Stimulated activated CD4-positive, alpha-beta T cell treated with anti-CD3 and anti-CD28 coated beads, Interleukin-4, amount 100 ng/mL, for 48 hours (primary cell): ENCODE measurements at regions not wholly inside any gene's neighbourhood (a gene's known extent, or its start where the extent isn't known, plus 50 kb on each side); places are given as distances from the start of the nearest gene placed in this dataset.
"Not testable (repeated sequence)": the region's sequence is repeated elsewhere in the genome, so short reads cannot be mapped to it uniquely, and the experiment has no call there.

Source experiments
- DNase-seq, 2 donors: peaks; one replicate each; pipeline ENCODE4 v3.0.0-alpha.2; 2020; ENCODE audit warnings: low read depth in 2 of 2

DNA sequence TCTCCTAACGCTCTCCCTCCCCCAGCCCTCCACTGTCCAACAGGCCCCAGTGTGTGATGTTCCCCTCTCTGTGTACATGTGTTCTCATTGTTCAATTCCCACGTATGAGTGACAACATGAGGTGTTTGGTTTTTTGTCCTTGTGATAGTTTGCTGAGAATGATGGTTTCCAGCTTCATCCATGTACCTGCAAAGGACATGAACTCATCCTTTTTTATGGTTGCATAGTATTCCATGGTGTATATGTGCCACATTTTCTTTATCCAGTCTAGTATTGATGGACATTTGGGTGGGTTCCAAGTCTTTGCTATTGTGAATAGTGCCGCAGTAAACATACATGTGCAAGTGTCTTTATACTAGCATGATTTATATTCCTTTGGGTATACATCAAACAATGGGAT is 347.4 kb downstream of the MAGEE1 start:
- not testable (repeated sequence) for DNase-seq

- DNase-seq, result no peak
These were observed 368.8 kb downstream of the MAGEE1 start for GRCh38 chrX:76796311-76796710.

GRCh38 chrX:76802708-76803107 is 375.2 kb downstream of the MAGEE1 start:
- DNase-seq, result no peak

DNA sequence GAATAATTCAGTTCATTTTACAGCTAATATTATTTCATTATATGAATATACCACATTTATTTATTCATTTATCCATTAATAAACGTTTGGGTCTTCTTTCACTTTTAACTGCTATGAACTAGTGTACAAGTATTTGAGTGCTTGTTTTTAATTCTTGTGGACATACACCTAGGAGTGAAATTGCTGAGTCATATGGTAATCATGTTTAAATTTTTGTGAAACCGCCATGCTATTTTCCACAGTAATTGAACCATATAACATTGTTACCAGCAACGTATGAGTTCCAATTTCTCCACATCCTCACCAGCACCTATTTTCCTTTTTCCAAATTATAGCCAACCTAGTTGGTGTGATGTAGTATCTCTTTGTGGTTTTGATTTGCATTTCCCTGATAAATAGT is 388.2 kb downstream of the MAGEE1 start:
- no peak for DNase-seq

DNA sequence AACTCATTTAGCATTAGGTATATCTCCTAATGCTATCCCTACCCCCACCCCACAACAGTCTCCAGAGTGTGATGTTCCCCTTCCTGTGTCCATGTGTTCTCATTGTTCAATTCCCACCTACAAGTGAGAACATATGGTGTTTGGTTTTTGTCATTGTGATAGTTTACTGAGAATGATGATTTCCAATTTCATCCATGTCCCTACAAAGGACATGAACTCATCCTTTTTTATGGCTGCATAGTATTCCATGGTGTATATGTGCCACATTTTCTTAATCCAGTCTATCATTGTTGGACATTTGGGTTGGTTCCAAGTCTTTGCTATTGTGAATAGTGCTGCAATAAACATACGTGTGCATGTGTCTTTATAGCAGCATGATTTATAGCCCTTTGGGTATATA is 389.8 kb downstream of the MAGEE1 start:
- DNase-seq, result not testable (repeated sequence)

DNA sequence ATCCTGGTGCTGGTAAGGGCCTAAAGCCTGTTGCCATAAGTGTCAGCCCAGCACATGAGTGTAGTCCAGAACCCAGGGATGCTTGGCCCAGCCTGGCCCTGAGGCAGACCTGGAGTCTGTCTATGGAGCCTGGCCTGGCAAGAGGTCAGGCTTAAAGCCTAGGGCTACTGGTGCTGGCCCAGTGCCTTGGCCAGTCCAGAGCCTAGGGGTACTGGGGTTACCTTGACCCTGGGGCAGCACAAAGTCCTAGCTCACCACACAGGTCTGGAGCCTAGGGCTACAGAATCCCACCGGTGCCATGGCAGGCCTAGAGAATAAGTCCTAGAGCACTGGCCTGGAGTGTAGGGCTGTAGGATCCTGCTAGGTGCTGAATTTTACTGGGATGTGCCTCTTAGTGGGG is 393.8 kb downstream of the MAGEE1 start:
- DNase-seq, result no peak

DNA sequence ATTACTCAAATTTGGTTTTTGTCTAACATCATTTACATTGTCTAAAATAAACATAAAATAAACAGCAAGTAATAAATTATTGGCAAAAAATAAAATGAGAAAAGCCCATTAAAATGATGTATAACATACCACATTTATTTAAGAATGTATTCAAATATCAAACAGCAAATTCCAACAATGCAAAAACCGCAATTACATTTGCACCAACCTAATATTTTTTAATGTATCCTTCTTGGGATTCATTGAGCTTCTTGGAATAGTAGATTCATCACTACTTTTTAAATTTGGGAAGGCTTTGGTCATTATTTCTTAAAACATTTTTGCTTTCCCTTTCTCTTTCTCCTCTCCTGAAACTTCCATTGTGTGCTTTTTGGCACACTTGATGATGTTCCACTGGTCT is 400.2 kb downstream of the MAGEE1 start:
- no peak for DNase-seq

DNA sequence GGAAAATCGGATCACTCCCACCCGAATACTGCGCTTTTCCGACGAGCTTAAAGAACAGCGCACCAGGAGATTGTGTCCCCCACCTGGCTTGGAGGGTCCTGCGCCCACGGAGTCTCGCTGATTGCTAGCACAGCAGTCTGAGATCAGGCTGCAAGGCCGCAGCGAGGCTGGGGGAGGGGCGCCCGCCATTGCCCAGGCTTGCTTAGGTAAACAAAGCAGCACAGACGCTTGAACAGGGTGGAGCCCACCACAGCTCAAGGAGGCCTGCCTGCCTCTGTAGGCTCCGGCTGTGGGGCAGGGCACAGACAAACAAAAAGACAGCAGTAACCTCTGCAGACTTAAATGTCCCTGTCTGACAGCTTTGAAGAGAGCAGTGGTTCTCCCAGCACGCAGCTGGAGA is 413.4 kb downstream of the MAGEE1 start:
- DNase-seq, result not testable (repeated sequence)

DNA sequence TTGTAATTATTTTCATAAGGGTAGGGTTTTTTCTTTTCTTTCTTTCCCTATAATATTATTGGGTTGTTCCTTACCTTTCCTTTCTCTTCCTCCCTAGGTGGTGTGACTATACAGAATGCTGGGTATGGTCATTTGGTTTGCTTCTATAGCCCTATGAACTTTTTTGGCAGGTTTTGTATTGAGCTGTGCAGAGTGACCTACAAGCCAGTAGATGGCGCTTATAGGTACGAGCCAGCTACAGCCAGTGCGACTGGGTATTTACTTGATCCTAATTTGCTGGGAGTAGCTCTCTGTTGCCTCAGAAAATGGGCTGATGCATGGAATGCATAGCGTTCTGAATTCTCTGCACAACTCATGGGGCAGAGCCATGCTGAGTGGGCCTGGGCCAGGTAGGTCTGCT is 423.3 kb downstream of the MAGEE1 start:
- DNase-seq, result no peak

DNA sequence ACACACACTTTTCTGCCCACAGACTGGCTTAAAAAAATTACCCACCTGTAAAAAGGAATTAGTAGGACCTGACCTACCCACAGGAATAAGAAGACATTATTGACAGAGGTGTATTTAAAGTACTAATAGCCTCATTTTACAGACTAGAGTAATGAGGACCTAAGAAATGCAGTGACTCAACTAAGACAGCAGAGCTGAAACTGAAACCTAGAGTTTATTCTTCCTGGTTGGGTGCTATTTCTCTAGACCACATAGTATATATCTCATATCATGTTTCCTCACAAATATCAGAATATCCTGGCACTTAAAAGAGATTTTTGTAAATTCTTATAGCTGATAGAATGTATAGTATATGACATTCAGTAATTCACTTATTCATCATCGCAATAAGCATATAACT is 435.0 kb downstream of the MAGEE1 start:
- no peak for DNase-seq

- DNase-seq, result no peak
These were observed 466.4 kb downstream of the MAGEE1 start for GRCh38 chrX:76893930-76894329.

- DNase-seq, result no peak
These were observed 488.3 kb downstream of the MAGEE1 start for GRCh38 chrX:76915836-76916235.

DNA sequence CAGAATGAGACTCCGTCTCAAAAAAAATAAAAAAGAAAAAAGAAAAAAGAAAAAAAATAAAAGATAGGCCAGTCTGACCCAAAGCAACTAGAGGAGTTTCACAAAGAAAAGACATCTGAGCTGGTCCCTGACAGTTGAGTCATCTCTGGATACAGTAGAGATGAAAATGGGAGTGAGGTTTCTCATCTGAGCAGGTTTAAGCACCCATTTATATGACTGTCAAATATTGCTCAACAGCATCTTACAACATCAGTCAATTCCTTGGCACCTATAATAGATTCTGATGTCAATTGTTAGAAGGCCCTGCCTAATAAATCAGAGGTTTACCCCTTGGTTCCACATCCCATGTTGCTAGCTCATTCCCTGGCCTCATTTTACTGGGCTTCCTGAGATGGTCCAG is 490.5 kb downstream of the MAGEE1 start:
- no peak for DNase-seq

DNA sequence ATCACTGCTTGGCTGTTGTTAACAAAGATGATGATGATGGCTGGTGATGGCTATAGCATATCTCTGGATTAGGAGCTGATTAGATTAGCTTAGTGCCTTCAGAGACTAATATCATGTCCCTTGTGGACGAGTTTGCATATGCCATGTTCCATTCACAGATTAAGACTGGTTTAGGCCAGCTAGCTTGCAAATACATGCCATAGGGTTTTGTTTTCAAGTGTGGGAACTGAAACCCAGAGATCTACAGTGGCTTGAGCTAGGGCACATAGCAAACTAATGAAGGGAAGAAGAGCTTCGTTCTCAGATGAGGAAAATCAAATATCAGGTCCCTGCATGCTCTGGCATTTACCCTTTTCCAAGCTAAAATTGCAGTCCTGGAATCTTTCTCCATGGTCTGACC is 492.3 kb downstream of the MAGEE1 start:
- DNase-seq, result no peak

- DNase-seq, result no peak
These were observed 493.1 kb downstream of the MAGEE1 start for GRCh38 chrX:76920607-76921006.

- DNase-seq, result no peak
These were observed 493.7 kb downstream of the MAGEE1 start for GRCh38 chrX:76921176-76921575.

DNA sequence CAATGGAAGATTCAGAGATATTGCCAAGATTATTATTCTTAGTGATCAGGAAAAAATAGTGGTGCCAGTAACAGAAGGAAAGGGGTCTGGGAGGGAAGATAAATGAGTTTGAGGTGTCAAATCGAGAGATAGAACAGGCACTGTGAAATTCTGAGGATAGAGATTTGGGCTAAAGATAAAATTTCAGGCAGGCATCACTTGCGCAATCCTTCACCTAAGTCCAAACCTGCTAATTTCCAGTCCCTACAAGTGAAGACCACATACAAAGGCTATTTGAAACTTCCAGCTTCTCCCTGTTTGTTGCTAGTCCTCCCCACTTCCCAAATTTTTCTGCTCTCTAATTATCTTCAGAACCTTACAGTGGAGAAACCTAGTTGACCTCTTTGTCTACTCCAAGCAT is 494.6 kb downstream of the MAGEE1 start:
- no peak for DNase-seq

DNA sequence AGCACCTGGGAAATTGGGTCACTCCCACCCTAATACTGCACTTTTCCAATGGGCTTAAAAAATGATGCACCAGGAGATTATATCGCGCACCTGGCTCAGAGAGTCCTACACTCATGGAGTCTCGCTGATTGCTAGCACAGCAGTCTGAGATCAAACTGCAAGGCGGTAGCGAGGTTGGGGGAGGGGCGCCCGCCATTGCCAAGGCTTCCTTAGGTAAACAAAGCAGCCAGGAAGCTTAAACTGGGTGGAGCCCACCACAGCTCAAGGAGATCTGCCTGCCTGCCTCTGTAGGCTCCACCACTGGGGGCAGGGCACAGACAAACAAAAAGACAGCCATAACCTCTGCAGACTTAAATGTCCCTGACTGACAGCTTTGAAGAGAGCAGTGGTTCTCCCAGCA is 497.1 kb downstream of the MAGEE1 start:
- not testable (repeated sequence) for DNase-seq

DNA sequence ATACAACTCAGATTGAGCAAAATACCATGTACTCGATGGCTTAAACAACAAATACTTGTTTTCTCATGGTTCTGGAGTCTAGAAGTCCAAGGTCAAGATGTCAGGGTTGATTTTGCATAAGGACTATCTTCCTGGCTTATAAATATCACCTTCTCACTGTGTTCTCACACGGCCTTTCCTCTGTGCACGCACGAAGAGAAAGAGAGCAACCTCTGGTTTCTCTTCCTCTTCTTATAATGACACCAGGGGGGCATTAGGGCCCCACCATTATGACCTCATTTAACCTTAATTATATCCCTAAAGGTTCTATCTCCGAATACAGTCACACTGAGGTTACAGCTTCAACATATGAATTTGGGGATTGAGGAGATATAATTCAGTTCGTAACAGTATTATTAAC is 504.0 kb downstream of the MAGEE1 start:
- no peak for DNase-seq

DNA sequence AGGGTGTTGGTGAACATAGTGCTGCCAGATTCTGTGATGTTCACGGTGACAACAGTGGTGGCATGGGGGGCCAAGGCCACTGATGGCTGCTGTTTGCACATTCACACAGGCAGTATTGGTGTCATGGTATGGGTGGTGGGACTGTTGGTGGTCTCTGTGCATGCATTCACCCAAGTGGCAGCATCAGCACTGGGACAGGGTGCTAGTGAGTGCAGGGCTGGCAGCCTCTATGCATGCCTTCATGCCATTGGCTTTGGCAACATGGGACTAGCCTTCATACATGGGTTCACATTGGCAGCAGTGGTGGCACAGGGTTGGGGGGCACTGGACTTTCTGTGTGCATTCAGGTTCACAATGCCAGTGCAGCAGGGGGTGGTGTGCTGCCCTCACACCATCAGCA is 489.7 kb upstream of the FGF16 start:
- DNase-seq, result no peak

GRCh38 chrX:76971393-76972376 is 475.5 kb upstream of the FGF16 start:
- DNase-seq, result no peak

GRCh38 chrX:76977452-76977851 is 469.7 kb upstream of the FGF16 start:
- no peak for DNase-seq

- DNase-seq, result no peak
These were observed 459.8 kb upstream of the FGF16 start for GRCh38 chrX:76987381-76987780.

- no peak for DNase-seq
These were observed 450.5 kb upstream of the FGF16 start for GRCh38 chrX:76996641-76997040.
